ENCODE measurements at regions not wholly inside any gene's neighbourhood (a gene's known extent, or its start where the extent isn't known, plus 50 kb on each side); places are given as distances from the start of the nearest gene placed in this dataset.
"Not testable (repeated sequence)": the region's sequence is repeated elsewhere in the genome, so short reads cannot be mapped to it uniquely, and the experiment has no call there.

DNA sequence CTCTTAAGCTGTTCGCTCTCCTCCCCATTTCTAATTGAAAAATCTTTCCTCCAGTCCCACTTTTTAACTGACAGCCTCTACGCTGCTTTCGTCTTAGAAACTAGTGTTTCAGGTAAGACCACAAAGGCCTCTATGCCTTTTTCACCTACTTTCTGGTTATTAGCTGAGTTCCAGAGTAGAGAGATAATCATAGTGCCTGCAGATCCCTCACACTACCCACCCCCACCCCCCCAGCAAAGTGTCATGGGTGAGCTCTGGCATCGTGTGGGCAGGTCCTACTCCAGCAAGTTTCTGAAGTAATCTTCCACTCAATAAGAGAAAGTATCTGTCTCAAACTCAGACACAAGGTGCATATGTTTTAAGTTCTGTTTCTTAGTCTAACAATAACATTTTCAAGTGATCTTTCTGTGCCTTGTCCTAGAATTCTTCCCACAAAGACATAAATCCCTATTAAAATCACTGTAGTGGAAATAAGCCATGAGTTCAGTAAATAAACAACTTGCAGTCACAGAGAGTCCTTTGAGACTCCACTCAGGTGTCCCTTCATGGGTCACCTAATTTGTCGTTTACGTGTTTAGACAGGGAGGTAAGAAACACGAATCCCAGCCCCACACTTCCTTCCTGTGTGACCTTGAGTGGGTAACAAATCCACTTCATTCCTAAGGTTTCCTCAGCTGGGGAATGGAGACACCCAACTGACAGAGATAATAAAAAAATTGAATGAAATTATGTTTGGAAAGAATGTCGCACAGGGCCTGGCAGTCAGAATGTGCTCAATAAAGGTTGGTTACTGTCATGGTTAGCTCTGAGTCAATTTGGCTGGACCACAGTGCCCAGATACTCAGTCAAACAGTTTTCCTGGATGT lies 228.9 kb upstream of the CAND1 start:
- DNase-seq (ENCODE audit: low read depth in 2 of 2): no peak

DNA sequence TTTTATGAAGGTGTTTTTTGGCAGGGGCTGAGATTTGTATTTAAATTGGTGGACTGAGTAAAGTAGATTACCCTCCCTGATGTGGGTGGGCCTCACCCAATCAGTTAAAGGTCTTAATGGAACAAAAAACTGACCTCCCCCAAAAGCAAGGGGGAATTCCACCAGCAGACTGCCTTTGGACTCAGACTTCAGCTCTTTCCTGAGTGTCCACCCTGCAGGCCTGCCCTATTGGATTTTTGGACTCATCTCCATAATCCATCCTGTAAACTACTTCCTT lies 228.4 kb upstream of the CAND1 start:
- DNase-seq (ENCODE audit: low read depth in 2 of 2): no peak

DNA sequence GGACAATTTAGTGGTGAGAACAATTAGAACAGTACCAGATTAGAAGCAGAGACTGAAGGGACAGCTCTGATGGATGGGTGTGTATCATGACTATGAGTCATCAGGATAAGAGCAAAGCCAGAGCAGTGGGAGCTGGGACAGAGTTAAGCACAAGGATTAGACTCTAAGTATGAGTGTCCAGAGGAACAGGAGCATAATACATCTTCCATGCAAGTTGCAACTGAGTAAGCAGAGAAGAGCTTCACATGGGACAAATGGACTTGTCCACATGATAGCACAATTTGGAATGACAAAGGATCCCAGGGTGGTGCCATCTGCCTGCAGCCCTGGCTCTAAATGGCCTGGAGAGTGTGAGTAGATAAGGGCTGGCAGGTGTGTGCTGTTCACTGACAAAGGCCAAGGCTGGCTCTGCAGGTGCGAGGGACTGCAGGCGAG lies 226.4 kb upstream of the CAND1 start:
- no peak for DNase-seq (ENCODE audit: low read depth in 2 of 2)

DNA sequence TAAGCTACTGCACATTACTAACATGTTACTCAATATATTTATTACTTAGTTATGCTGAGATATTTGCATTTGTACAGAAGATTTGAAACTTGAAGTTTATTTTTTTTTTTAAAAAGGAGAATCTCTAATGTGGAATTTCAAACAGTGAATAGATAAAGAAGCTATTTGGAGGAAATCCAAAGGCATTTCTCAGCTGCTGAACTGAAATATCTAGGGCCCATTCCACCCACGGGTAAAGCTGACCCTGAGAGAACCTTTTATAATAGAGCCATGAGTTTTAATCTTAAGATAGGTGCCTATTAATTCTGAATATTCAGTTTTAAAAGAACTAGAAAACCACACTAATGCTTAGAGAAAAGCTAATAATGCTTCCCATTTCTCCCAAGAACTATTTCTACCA lies 225.4 kb upstream of the CAND1 start:
- no peak for DNase-seq (ENCODE audit: low read depth in 2 of 2)

DNA sequence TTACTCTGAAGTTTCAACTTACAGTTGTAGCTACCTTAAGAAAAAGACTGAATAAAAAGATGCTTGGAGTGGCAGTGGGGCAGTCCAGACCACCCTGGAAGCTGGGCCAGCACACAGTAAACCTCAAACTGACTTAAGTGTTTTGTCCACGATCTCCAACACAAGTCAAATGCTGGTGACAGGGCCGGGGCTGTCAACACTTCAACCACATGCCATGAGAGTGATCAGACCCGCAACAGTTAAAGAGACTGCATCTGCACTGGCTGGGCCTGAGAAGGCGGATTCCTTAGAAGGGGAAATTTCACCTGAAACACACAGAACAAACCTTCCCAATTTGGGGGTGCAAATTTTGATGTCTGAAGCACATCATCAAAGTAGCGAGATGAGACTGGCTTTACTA lies 223.5 kb upstream of the CAND1 start:
- DNase-seq (ENCODE audit: low read depth in 2 of 2): no peak

DNA sequence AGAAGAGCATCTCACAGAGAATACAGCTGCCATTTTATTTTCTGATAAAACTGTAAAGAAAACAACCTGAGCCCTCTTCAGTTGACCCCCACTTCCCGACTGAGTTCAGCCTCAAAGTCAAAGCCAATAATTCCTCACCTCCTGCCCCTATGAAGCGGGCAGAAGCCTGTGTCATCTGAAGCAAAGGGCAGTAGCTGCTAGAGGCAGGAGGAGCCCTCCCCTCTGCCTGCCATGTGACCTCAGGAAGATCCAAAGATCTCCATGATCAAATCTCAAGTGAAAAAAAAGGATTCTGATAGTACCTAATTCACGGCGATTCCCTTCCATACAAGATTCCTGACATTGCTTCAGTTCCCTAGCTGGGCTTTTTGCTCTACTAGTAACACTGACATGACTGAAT lies 223.1 kb upstream of the CAND1 start:
- DNase-seq (ENCODE audit: low read depth in 2 of 2): no peak

DNA sequence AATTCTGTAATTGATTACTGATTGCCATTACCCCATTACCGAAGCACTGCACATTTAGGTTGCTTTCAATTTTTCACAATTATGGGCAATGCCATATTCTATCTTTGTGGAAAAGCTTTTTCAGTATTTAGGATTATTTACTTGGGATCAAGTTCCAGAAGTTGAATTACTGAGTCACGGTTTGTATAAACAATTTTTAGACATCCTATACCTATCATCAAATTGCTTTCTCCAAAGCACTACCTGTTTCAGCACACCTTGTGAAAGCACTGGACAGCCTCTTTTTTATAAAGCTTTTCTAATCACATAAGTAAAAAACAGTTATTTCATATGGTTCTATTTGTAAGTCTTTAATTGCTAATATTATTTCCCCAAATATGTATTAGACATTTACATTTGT lies 221.5 kb upstream of the CAND1 start:
- DNase-seq (ENCODE audit: low read depth in 2 of 2): no peak

DNA sequence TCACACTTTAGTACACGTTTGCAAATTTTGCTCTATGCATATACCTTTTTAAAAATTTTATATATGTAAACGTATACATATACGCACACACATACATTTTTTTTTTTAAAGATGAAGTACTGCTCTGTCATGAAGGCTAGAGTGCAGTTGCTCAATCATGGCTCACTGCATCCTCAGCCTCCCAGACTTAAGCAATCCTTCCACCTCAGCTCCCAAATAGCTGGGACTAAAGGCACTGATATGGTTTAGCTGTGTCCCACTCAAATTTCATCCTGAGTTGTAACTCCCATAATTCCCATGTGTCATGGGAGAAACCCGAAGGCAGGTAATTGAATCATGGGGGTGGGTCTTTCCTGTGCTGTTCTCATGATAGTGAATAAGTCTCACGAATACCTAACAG lies 220.8 kb upstream of the CAND1 start:
- DNase-seq (ENCODE audit: low read depth in 2 of 2): no peak

DNA sequence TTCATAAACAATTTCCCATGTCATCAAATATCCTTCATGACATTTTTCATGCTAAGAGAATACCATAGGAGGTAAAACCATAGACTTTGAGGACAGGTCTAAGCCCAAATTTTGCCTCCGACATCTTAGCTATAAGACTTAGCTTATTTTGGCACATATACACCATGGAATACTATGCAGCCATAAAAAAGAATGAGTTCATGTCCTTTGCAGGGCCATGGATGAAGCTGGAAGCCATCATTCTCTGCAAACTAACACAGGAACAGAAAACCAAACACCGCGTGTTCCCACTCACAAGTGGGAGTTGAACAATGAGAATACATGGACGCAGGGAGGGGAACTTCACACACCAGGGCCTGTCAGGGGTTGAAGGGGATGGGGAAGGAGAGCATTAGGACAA lies 220.0 kb upstream of the CAND1 start:
- DNase-seq (ENCODE audit: low read depth in 2 of 2): not testable (repeated sequence)

DNA sequence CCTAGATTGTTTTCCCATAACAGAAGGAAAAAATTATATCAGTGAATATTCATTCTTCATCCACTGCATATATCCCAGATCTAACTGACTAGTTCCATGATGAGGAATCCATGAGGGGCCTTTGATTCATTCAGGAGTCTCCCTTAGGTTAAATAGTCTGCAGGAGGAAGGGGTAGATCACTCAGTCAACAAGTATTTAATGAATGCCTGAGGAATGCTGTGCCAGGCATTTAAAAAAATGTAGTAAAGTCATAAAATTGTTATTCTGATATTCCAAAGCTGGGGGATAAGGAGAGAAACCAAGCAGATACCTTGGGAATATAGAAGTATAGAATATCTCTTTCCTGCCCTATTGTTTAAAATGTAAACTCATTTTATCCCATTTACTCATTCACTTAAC lies 216.2 kb upstream of the CAND1 start:
- no peak for DNase-seq (ENCODE audit: low read depth in 2 of 2)

DNA sequence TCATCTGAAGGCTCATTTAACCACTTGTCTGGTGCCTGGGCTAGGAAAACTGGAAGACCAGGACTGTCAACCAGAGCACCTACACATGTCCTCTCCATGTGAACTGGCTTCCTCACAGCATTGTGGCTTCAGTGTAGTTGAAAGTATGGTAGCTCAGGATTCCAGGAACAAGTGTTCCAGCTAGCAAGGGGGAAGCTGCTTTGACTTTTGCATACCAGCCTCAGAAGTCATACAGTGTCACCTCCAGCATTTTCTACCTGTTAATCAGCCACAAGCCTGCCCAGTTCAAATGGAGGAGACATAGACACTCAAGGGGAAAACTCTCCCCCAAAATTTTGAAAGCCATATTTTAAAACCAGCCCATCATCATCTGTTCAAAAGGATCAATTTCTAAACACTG lies 212.8 kb upstream of the CAND1 start:
- DNase-seq (ENCODE audit: low read depth in 2 of 2): no peak

DNA sequence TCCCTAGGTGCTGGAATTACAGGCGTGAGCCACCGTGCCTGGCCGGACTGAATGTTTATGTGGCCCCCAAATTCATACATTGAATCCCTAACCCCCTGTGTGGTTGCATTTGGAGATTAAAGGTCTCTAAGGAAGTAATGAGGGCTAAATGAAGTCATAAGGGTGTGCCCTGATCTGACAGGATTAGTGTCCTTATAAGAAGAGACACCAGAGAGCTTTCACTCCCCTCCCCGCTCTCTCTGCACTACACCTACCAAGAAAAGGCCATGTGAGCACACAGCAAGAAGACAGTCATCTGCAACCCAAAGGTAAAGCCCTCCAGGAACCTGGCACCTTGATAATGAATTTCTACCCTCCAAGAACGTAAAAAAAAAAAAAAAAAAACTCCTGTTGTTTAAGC lies 212.1 kb upstream of the CAND1 start:
- DNase-seq (ENCODE audit: low read depth in 2 of 2): no peak

DNA sequence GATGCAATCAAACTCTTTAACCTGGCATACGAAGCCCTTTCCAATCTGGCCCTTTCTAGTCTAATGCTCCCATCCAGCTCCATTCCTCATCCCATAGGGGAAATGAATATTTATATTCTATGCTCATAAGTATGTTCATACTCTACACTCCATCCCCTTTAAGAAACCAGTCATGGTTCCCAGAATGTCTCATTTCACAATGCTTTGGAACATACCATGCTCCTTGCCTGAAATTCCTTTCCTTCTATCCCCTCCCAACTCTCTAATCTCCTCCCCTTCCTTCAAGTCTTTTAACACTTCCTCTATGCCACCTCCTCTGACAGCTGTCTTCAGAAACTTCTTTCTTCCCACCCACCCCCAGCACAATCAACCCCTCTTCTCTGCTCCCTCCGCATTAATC lies 207.0 kb upstream of the CAND1 start:
- DNase-seq (ENCODE audit: low read depth in 2 of 2): no peak

DNA sequence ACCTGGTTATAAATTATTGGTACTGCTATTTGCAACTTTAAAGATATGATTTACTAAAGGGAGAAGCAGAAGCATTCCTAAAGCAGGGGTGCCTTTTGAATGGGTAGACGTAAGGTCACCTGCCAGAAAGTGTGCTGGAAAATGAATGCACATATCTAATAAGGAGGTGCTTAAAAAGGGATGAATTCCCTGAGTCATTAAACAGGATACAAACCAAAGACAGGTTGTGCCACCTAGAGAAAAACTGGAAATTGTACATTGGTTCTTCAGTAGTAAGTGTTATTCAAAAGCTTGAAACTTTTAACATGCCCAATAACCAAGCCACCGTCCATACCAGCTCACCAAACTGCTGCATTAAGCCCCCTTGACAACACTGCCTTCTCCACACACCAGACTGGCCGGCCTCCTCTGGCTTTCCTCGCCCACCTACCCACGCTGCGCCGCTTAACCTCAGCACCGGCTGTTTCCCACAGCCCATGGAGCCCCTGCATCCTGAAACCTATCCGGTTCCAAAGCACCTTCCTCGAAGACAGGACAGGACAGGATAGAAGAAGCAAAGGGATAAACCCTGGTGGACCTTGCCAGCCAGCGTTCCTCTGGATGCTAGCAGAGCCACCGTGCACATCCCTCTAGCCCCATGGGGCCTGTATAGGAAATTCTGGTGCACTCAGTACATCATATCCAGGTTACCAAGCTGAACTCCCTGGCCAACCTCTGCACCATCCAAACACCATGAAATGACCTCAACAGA lies 201.5 kb upstream of the CAND1 start:
- no peak for DNase-seq (ENCODE audit: low read depth in 2 of 2)

DNA sequence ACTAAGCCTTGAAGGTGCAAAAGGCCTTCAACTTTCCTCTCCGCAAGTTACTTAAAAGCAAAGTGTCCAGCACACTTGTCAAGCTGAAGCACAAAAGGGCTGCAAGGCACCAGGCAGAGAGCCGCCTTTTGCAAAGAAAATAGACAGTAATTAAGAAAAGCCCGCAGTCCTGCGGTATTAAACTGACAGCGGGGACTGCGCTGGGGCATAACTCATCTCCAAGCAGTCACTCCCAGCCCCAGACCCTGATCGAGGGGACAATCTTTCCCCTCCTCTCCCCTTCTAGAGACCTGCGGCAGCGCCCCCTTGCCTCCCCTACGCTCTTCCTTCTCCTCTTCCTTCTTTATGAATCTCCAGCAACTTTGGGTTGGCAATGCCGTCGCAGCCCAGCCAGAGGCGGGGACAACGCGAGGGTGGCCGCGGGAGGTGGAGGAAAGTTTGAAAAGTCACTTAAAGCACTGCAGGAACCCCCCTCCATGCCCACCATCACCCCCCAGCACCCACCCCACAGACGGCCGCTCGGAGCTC lies 200.9 kb upstream of the CAND1 start:
- DNase-seq (ENCODE audit: low read depth in 2 of 2): no peak

DNA sequence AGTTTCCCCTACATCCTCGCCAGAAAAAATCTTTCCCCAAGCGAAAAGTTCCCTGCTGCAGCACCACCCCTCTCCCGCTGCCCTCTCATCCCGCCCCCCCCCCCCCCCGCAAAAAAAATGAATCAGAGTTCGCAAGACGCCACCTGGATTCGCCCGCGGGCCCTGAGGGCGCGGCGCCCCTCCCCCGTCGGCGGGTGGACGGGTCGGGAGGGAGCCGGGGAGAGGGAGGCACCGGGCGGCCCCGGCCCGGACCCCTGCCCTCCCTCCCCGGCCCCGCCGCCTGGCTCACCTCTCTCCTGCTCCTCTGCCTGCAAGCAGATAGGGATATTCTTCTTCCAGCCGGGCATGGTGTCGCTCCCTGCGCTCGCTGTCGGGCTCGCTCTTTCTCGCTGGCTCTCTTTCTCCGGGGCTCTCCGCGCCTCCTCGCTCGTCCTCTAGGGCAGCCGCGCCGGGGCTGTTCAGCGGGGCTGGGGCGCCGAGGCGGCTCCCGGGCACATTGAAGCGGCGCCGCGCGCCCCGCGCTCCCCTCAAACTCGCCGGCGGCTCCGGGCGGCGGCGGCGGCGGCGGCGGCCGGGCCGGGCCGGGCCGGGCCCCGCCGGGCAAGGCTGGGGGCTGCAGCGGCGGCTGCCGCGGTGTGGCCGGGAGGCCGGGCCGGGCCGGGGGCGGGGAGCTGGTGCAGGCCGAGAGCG lies 200.3 kb upstream of the CAND1 start:
- DNase-seq (ENCODE audit: low read depth in 2 of 2): peak in 1 of 2 donors; percentile 33

DNA sequence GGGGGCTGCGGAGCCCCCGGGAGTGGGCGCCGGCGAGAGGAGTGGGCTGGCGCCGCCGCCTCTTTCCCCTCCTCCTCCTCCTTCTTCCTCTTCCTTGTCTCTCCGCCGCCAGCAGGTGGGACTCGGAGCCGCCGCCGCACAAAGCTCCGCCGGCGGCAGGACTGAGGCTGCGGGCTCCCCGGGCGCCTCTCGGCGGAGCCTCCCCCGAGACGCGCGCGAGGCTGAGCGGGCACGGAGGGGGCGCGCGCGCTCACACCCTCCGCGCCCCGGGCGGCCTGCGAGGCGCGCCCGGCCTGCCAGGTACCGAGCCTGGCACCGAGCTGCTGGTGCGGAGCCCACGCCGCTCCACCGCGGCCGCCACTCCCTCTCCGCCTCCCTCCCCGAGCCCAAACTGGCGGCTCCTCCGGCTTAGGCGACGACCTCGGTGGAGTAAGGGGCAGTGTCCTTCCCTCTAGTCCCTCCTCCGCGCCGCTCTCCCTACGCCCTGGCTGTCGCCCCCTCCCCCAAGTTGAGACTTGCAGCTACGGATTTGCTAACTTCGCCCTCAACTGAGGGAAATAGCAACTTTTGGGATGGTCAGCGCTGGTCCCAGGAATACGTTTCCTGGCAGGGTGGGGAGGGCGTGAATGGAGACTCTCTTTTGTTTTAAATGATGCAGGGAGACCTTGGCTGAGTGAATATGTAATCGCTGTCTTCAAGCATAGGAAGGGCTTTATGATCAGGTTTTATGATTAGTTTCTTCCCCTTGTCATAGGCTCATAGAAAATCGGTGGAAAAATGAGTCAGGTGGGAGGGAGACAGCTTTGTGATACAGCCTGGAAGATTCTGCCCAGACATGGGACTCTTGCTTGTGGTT lies 199.5 kb upstream of the CAND1 start:
- DNase-seq (ENCODE audit: low read depth in 2 of 2): peak in 1 of 2 donors; percentile 12

DNA sequence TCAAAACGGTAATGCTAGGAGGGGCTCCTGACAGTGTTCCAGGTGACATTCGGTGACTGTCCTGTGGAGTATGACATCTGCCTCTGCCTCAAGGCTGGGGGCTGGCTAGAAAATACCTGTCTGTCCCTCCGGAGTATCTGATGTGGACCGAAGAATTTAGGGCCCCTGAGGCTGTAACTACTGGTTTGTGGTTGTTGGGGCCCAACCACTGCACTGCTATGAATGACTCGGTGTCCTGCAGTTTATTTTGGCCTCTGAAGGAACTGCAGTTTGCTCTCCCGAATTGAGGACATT lies 198.9 kb upstream of the CAND1 start:
- no peak for DNase-seq (ENCODE audit: low read depth in 2 of 2)

DNA sequence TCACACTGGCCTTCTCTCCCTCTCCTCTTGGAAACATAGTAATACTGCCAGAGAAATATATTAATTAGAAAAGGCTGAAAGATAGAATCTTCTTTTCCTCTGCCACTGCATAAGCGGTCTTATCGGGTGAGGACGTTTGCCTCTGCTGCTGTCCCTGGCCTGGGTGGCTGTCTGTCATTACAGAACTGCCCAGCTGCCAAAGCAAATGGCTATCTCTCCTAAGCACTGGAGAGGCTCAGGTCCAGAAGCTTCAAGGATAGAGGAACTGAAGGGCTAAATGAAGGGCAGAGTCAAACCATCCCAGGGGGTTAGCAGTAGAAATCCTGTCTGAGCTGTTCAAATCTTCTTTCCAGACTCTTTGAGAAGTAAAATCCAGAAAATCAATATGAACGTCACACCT lies 198.6 kb upstream of the CAND1 start:
- no peak for DNase-seq (ENCODE audit: low read depth in 2 of 2)

DNA sequence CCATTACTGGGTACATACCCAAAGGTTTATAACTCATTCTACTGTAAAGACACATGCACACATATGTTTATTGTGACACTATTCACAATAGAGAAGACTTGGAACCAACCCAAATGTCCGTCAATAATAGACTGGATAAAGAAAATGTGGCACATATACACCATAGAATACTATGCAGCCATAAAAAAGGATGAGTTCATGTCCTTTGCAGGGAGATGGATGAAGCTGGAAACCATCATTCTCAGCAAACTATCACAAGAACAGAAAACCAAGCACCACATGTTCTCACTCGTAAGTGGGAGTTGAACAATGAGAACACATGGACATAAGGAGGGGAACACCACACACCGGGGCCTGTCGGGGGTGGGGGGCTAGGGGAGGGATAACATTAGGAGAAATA lies 196.9 kb upstream of the CAND1 start:
- not testable (repeated sequence) for DNase-seq (ENCODE audit: low read depth in 2 of 2)

DNA sequence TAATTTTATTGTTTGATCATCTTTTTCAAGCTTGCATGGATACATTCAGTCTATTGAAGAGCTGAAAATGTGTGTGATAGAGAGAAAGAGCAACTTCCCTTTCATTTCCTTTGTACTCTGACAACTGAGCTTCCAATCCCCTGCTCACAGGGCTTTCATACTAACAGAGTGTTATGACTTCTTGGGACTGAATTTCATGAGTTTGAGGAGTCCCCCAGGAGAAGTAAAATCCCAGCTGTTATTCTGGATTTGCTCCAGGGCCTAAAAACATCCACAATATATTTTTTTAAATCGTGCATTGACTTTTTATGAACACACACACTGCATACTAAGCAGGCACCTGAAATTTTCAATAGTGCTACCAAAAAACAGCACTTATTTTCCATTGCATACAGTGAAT lies 195.8 kb upstream of the CAND1 start:
- DNase-seq (ENCODE audit: low read depth in 2 of 2): no peak

DNA sequence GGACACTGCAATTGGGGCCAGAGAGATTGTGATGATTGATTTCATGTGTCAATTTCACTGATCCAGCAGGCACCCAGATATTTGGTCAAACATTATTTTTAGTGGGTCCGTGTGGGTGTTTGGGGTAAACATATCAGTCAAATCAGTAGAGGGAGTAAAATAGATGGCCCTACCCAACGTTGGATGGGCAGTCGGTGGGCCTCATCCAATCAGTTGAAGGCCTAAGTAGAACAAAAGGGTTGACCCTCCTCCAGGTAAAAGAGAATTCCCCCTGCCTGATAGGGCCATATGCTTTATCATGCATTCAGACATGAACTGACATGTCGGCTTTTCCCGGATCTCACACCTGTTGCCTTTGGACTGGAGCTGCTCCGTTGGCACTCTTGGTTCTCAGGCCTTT lies 195.1 kb upstream of the CAND1 start:
- DNase-seq (ENCODE audit: low read depth in 2 of 2): no peak
